BJ (cell line): ENCODE measurements at regions not wholly inside any gene's neighbourhood (a gene's known extent, or its start where the extent isn't known, plus 50 kb on each side); places are given as distances from the start of the nearest gene placed in this dataset.

Experiments used
- CTCF ChIA-PET: fragments of 350-600 bp; formaldehyde crosslinking; extraction: SDS; loops from one replicate; lab custom pipeline; 2021; ENCODE audit warnings: antibody characterized with exemption, inconsistent platforms; lab: Yijun Ruan, JAX
- POLR2A ChIA-PET: fragments of 300-600 bp; sonication (Branson Sonifier 250); formaldehyde crosslinking; extraction: SDS; loops from one replicate; lab custom pipeline; 2021; ENCODE audit warnings: antibody characterized with exemption; lab: Charles Lee
- DNase-seq: peaks from one replicate; pipeline ENCODE4 v3.0.0-alpha.2; 2011; ENCODE audit warnings: low read depth
- H3K27me3 ChIP-seq: 2 replicates; pipeline ENCODE4 v1.6.0; 2011; ENCODE audit warnings: low read length; ENCODE audit not compliant: control insufficient read depth, insufficient read depth
- H3K36me3 ChIP-seq: 2 replicates; pipeline ENCODE4 v1.5.1; 2011; ENCODE audit warnings: low read length; ENCODE audit not compliant: control insufficient read depth, insufficient read depth
- H3K4me3 ChIP-seq: 2 replicates; pipeline ENCODE4 v1.5.1; 2011; ENCODE audit warnings: low read depth, mild to moderate bottlenecking, control low read depth, low read length
- CTCF ChIP-seq: IDR thresholded peaks from 2 replicates; pipeline ENCODE4 v1.5.1; 2011; ENCODE audit warnings: low read depth, mild to moderate bottlenecking, control low read depth, inconsistent platforms, low read length, moderate library complexity; ENCODE audit not compliant: insufficient read depth

- H3K4me3 ChIP-seq, result no peak overlapping the region
- no peaks in the 10 kb centered on the region for H3K36me3 ChIP-seq
- ChIA-PET POLR2A (no interaction called here), CTCF (interaction anchor here (1.2 to 2.2 kb wide), 2 partner anchors 10 to 12 kb away, joined by 3 to 8 read pairs; no protein-coding TSS in a partner anchor)
- no peak for DNase-seq
- H3K27me3 ChIP-seq, result no peaks in the 10 kb centered on the region
- TF ChIP-seq CTCF, result no peak
Measured at GRCh38 chr9:109913461-109913810, 133.4 kb downstream of the PALM2AKAP2 start.

DNA sequence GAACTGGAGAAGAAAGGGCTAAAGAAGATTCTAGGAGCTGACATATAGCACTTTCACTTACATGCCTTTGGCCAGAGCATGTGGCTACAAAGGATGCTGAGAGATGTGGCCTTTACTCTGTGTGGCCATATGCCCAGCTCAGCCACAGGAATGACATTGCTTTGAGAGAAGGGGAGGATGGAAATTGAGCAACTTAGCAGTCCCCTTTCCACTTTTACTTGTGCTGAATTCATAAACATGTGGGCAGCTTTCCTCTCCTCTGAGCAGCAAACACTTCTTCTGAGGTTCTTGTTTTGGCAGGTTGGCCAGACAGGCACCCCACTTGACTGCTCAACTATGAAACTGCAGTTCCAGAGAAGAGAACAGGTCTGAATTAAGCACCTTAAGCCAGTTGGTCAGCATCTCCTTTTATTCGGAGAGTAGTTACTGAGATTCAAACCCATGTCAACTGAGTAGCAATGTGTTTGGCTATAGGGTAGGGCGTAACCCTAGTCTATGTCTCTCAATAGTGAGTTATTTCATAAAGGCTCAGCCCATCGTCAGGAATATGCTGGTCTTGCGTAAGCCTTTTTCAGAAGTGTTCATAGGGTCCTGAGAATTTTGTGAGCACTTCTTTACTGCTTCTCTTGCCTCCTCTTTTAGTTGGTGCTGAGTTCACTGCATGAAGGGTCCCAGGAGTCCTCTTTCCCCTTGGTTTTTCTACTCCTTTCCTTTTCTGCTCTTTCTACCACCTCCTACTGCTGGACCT is 134.5 kb downstream of the PALM2AKAP2 start:
- TF ChIP-seq CTCF, result no peak
- DNase-seq, result peak; percentile 90
- ChIA-PET POLR2A (interaction anchor here (0.5 kb wide), 1 partner anchor 110 kb away, joined by 26 read pairs; no protein-coding TSS in a partner anchor), CTCF (interaction anchor here (2.2 kb wide), 1 partner anchor 13 kb away, joined by 8 read pairs; no protein-coding TSS in a partner anchor)
- H3K27me3 ChIP-seq, result no peaks in the 10 kb centered on the region
- H3K36me3 ChIP-seq, result no peaks in the 10 kb centered on the region
- H3K4me3 ChIP-seq, result no peak overlapping the region

DNA sequence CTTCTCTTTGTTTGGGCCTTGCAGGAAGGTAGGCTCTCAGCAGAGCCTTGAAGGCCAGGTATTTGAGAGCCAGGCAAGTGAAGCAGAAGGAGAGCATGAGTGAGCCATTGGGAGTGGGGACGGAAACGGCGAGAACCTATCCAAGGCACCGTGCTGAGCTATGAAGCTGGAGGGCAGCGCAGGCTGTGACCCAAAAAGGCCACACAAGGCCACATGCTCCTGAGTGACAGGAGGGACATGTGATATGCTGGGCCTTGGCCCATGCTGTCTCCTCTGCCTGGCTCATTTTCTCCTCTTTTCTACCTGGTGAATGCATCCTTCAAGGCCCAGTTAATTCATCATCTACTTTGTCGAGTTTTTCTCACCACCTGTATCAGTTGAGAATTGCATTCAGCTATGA is 136.3 kb downstream of the PALM2AKAP2 start:
- CTCF ChIA-PET, result no interaction called here
- TF ChIP-seq CTCF, result no peak

GRCh38 chr9:109918339-109919163 is 138.6 kb downstream of the PALM2AKAP2 start:
- Histone ChIP-seq H3K4me3 (no peak overlapping the region), H3K36me3 (no peaks in the 10 kb centered on the region; the same call in 1 of the 2 replicates), H3K27me3 (no peaks in the 10 kb centered on the region)
- CTCF ChIA-PET, result interaction anchor here (0.6 kb wide), 1 partner anchor 133 kb away, joined by 3 read pairs; no protein-coding TSS in a partner anchor
- no peak for TF ChIP-seq CTCF
- POLR2A ChIA-PET, result no interaction called here
- DNase-seq, result no peak

More for the DNA sequence above, 136.3 kb downstream of the PALM2AKAP2 start:
- POLR2A ChIA-PET, result no interaction called here
- H3K27me3 ChIP-seq, result no peaks in the 10 kb centered on the region
- DNase-seq, result no peak
- H3K4me3 ChIP-seq, result no peak overlapping the region
- H3K36me3 ChIP-seq, result no peaks in the 10 kb centered on the region; the same call in 1 of the 2 replicates

DNA sequence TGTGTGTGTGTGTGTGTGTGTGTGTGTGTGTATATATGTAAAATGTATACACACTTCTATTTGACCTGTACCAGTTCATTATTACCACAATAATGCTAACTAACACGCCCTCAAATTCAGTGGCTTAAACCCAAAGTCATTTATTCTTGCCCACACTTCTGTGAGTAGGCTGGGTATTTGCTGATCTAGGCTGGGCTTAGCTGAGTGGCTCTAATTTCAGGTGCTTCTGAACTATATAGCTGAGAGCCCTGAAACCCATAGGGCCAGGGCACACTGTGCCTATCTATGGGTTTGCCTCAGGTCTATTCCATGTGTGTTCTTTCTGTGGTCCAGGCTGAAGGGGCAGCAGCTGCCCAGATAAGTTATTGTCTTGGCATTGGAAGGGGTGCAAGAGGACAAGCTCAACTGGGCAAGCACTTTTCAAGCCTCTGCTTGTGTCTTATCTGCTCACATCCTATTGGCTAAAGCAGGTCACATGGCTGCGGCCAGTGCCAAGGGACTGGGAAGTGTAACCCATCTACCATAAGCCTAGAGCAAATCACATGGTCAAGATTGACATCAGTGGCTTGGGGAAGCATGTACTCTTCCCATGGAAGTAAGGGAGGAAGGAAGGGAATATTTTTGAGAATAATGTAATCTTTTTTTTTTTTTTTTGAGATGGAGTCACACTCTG is 139.9 kb downstream of the PALM2AKAP2 start:
- ChIA-PET CTCF (no interaction called here), POLR2A (no interaction called here)
- Histone ChIP-seq H3K27me3 (no peaks in the 10 kb centered on the region), H3K4me3 (no peak overlapping the region), H3K36me3 (peaks cover 2% of the 10 kb centered on the region)
- TF ChIP-seq CTCF, result no peak
- no peak for DNase-seq
